HCT116 (cell line): ENCODE measurements at regions not wholly inside any gene's neighbourhood (a gene's known extent, or its start where the extent isn't known, plus 50 kb on each side); places are given as distances from the start of the nearest gene placed in this dataset.
A peak's percentile ranks its signal among the peaks of the same experiment; 100 is the strongest.
"Not testable (repeated sequence)": the region's sequence is repeated elsewhere in the genome, so short reads cannot be mapped to it uniquely, and the experiment has no call there.

Experiments used
- ATAC-seq: fragments of 200-7000 bp; cut with Tn5 transposase; 2 replicates; pipeline ENCODE4 v1.9.1; 2020; ENCODE audit warnings: mild to moderate bottlenecking, moderate library complexity
- BruUV-seq: library from RNA; stranded (reverse); fragments of 400-500 nt; replicated peaks from 2 replicates; lab custom pipeline; 2021; lab: Mats Ljungman, UMichigan
- CTCF ChIA-PET: fragments of 300-600 bp; sonication (Branson Sonifier 250); formaldehyde crosslinking; loops from one replicate; lab custom pipeline; 2021; ENCODE audit warnings: antibody characterized with exemption; lab: Charles Lee
- POLR2A ChIA-PET: fragments of 300-600, 350-600 bp; sonication (Branson Sonifier 250); formaldehyde crosslinking; loops from one replicate; lab custom pipeline; 2021; ENCODE audit warnings: antibody characterized with exemption; lab: Charles Lee
- RAD21 ChIA-PET, 2 experiments: fragments of 300-600 bp; sonication (Branson Sonifier 250); formaldehyde crosslinking; loops; one replicate each; lab custom pipeline; 2023; ENCODE audit warnings: low total read pairs in 2 of 2; ENCODE audit not compliant: uncharacterized antibody in 2 of 2, unreplicated experiment in 2 of 2, low non-redundant PET in 1 of 2; lab: Charles Lee
- DNase-seq: peaks from one replicate; pipeline ENCODE4 v3.0.0-alpha.2; 2010; ENCODE audit warnings: low read depth, low spot score
- H2AFZ ChIP-seq: fragments of 200-600 bp; shearing (Covaris generic), sonication (generic); 2 replicates; pipeline ENCODE4 v1.6.1; 2017; ENCODE audit warnings: low read depth, mixed run types, mixed read lengths, antibody characterized with exemption, low read length; ENCODE audit not compliant: poor library complexity, severe bottlenecking
- H3K27ac ChIP-seq: 2 replicates; pipeline ENCODE4 v1.5.1; 2012; ENCODE audit warnings: low read depth, low read length
- H3K27me3 ChIP-seq: fragments of 200-600 bp; sonication (generic); 2 replicates; pipeline ENCODE4 v1.6.1; 2016; ENCODE audit warnings: mixed run types, low read length, mixed read lengths; ENCODE audit not compliant: insufficient read depth
- H3K36me3 ChIP-seq, 2 experiments: fragments of 200-500 bp in 1 of 2; fragments of 200-600 bp in 1 of 2; sonication (Bioruptor generic) in 1 of 2; sonication (generic) in 1 of 2; 2 replicates each; pipeline versions ENCODE4 v1.5.1 to v1.6.1; 2014 to 2016; ENCODE audit warnings: low read length in 2 of 2, inconsistent platforms in 1 of 2, mixed read lengths in 1 of 2, mixed run types in 1 of 2; ENCODE audit not compliant: insufficient read depth in 2 of 2, control insufficient read depth in 1 of 2
- H3K4me1 ChIP-seq, 2 experiments: fragments of 200-600 bp in 1 of 2; sonication (generic) in 1 of 2; 2 replicates each; pipeline versions ENCODE4 v1.5.1 to v1.6.1; 2012 to 2017; ENCODE audit warnings: low read length in 2 of 2, inconsistent platforms in 1 of 2, mild to moderate bottlenecking in 1 of 2, mixed read lengths in 1 of 2, mixed run types in 1 of 2, moderate library complexity in 1 of 2; ENCODE audit not compliant: insufficient read depth in 2 of 2, control insufficient read depth in 1 of 2
- H3K4me2 ChIP-seq: fragments of 200-600 bp; sonication (generic); 2 replicates; pipeline ENCODE4 v1.6.1; 2017; ENCODE audit warnings: mixed run types, low read length, mixed read lengths
- H3K4me3 ChIP-seq, 2 experiments: fragments of 200-600 bp in 1 of 2; sonication (generic) in 1 of 2; replicated peaks in 1 of 2; 2 replicates each; pipeline ENCODE4 v1.5.1; 2011 to 2016; ENCODE audit warnings: low read length in 2 of 2, control low read depth in 1 of 2, low read depth in 1 of 2, mild to moderate bottlenecking in 1 of 2, mixed read lengths in 1 of 2, mixed run types in 1 of 2
- H3K79me2 ChIP-seq: fragments of 200-600 bp; sonication (generic); 2 replicates; pipeline ENCODE4 v1.6.1; 2017; ENCODE audit warnings: mild to moderate bottlenecking, mixed run types, low read length, moderate library complexity, mixed read lengths; ENCODE audit not compliant: insufficient read depth
- H3K9ac ChIP-seq: fragments of 200-600 bp; sonication (generic); 2 replicates; pipeline ENCODE4 v1.6.1; 2016; ENCODE audit warnings: low read length, mixed read lengths
- H3K9me2 ChIP-seq: fragments of 200-600 bp; sonication (generic), shearing (Covaris generic); 2 replicates; pipeline ENCODE4 v1.6.1; 2017; ENCODE audit warnings: mixed run types, mild to moderate bottlenecking, moderate library complexity; ENCODE audit not compliant: insufficient read depth
- H3K9me3 ChIP-seq, 2 experiments: fragments of 200-500 bp in 1 of 2; fragments of 200-600 bp in 1 of 2; sonication (Bioruptor generic) in 1 of 2; sonication (generic) in 1 of 2; 2 replicates each; pipeline ENCODE4 v1.6.1; 2014 to 2017; ENCODE audit warnings: low read length in 2 of 2, mixed read lengths in 2 of 2, inconsistent platforms in 1 of 2, low read depth in 1 of 2, mild to moderate bottlenecking in 1 of 2, mixed run types in 1 of 2, moderate library complexity in 1 of 2; ENCODE audit not compliant: control insufficient read depth in 1 of 2, insufficient read depth in 1 of 2
- H4K20me1 ChIP-seq: fragments of 200-600 bp; sonication (generic), shearing (Covaris generic); 2 replicates; pipeline ENCODE4 v1.6.1; 2017; ENCODE audit warnings: mixed run types, mild to moderate bottlenecking, moderate library complexity; ENCODE audit not compliant: insufficient read depth
- CBX3 ChIP-seq: IDR thresholded peaks from 2 replicates; pipeline ENCODE4 v1.6.1; 2012; ENCODE audit warnings: low read depth
- EZH2 ChIP-seq: fragments of 200-600 bp; sonication (generic); IDR thresholded peaks from 2 replicates; pipeline ENCODE4 v1.6.1; 2017; ENCODE audit warnings: antibody characterized with exemption, mixed run types
- EZH2phosphoT487 ChIP-seq: fragments of 200-600 bp; IDR thresholded peaks from 2 replicates; pipeline ENCODE4 v1.6.1; 2018; ENCODE audit warnings: antibody characterized with exemption, borderline replicate concordance
- FOSL1 ChIP-seq: IDR thresholded peaks from 2 replicates; pipeline ENCODE4 v1.6.1; 2012; ENCODE audit warnings: low read depth
- JUND ChIP-seq: IDR thresholded peaks from 2 replicates; pipeline ENCODE4 v1.6.1; 2012
- SIN3A ChIP-seq: IDR thresholded peaks from 2 replicates; pipeline ENCODE4 v1.6.1; 2012; ENCODE audit warnings: low read depth
- SP1 ChIP-seq: IDR thresholded peaks from 2 replicates; pipeline ENCODE4 v1.6.1; 2012; ENCODE audit warnings: low read depth
- intact Hi-C: fragments of 100-400 bp; cut with micrococcal nuclease; formaldehyde crosslinking; loops from 2 replicates; pipeline ENCODE4 v1.10.0; 2022
- TF ChIP-seq, protein P1 (sequence below): IDR thresholded peaks from 2 replicates; pipeline ENCODE4 v1.6.1; 2012
- TF ChIP-seq, protein P2 (sequence below), 3 experiments: fragments of 200-600 bp in 1 of 3; sonication (generic) in 1 of 3; IDR thresholded peaks in 2 of 3; conservative IDR thresholded peaks in 1 of 3; 2 replicates each; pipeline ENCODE4 v1.5.1; 2012 to 2017; ENCODE audit warnings: low read depth in 2 of 3, low read length in 2 of 3, antibody characterized with exemption in 1 of 3, borderline replicate concordance in 1 of 3, control low read depth in 1 of 3, mild to moderate bottlenecking in 1 of 3, mixed read lengths in 1 of 3, mixed run types in 1 of 3, moderate library complexity in 1 of 3; ENCODE audit not compliant: insufficient read depth in 1 of 3

DNA sequence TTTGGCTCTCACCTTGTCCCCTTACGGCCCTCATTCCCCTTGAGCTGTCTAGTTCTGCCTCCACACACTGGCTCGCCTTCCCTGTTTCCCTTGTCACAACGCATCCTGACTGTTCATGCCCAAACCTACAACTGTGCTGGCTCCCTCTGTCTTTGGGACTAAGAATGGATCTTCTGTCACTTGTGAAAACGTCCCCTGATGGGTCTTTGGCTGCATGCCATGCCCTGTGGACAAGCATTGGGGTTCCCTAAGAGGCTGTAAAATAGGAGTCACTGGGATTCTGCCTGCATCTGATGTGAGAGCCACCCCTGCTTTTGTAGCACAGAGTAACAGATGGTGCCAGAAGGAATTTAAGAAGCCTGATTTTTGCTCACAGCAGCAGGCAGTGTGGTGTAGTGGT lies 285.3 kb upstream of the CRY1 start:
- H3K79me2 ChIP-seq, result no peaks in the 10 kb centered on the region; the same call in 1 of the 2 replicates
- H3K27ac ChIP-seq, result no peak overlapping the region
- H4K20me1 ChIP-seq, result no peaks in the 10 kb centered on the region
- H3K36me3 ChIP-seq, result no peaks in the 10 kb centered on the region
- H3K27me3 ChIP-seq, result no peaks in the 10 kb centered on the region
- ChIA-PET RAD21 (no interaction called here), CTCF (no interaction called here)
- peaks cover 24 to 40% of the 10 kb centered on the region in 2 experiments for H3K4me1 ChIP-seq
- H3K9me3 ChIP-seq, result no peaks in the 10 kb centered on the region
- ATAC-seq, result no peak
- H3K4me3 ChIP-seq, result no peak overlapping the region
- H2AFZ ChIP-seq, result no peak overlapping the region
- TF ChIP-seq EZH2phosphoT487 (no peak), EZH2 (no peak)
- TF ChIP-seq, protein P1, sequence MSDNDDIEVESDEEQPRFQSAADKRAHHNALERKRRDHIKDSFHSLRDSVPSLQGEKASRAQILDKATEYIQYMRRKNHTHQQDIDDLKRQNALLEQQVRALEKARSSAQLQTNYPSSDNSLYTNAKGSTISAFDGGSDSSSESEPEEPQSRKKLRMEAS, result no peak
- TF ChIP-seq, protein P2, sequence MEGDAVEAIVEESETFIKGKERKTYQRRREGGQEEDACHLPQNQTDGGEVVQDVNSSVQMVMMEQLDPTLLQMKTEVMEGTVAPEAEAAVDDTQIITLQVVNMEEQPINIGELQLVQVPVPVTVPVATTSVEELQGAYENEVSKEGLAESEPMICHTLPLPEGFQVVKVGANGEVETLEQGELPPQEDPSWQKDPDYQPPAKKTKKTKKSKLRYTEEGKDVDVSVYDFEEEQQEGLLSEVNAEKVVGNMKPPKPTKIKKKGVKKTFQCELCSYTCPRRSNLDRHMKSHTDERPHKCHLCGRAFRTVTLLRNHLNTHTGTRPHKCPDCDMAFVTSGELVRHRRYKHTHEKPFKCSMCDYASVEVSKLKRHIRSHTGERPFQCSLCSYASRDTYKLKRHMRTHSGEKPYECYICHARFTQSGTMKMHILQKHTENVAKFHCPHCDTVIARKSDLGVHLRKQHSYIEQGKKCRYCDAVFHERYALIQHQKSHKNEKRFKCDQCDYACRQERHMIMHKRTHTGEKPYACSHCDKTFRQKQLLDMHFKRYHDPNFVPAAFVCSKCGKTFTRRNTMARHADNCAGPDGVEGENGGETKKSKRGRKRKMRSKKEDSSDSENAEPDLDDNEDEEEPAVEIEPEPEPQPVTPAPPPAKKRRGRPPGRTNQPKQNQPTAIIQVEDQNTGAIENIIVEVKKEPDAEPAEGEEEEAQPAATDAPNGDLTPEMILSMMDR (IDR thresholded peaks at IDR 0.05 in 2 of 3, conservative IDR thresholded peaks at IDR 0.05 in 1 of 3; ENCODE audit: borderline replicate concordance in 1 of 3, insufficient read depth in 1 of 3, low read depth in 2 of 3, low read length in 2 of 3), result 0 out of 6 replicates have a peak, but pooled peaks of 1 of the 3 experiments have one; percentile 6
- TF ChIP-seq, all 23 proteins: peak for 1
- Histone ChIP-seq H3K9ac (no peak overlapping the region), H3K9me2 (no peaks in the 10 kb centered on the region), H3K4me2 (no peak overlapping the region)
- POLR2A ChIA-PET, result no interaction called here
- no peak for DNase-seq
- intact Hi-C loops, result no loop called here
- no TSS peak for BruUV-seq

DNA sequence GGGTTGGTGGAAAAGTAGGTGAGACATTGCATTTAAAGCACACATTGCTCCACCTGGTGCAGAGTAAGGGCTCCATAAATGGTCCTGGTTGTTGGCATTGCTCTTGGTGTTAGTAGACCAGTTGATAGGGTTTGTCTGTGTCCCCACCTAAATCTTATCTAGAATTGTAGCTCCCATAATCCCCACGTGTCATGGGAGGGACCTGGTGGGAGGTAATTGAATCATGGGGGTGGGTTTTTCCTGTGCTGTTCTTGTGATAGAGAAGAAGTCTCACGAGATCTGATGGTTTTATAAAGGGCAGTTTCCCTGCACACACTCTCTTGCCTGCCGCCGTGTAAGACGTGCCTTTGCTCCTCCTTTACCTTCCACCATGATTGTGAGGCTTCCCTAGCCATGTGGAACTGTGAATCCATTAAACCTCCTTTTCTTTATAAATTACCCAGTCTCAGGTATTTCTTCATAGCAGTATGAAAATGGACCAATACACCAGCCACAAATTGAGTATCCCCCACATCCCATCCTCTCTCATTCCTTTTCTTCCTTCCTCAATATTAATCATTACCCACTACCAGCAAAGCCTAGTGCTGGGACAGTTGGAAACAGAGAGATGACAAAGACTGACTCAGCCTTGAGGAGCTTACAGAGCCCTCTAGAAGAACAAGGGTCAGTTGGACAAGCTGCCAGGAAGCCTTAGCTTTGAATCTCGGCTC lies 285.9 kb upstream of the CRY1 start:
- RAD21 ChIA-PET, POLR2A ChIA-PET: not testable (repeated sequence)
- peak; percentile 34 for DNase-seq

More for the DNA sequence above, 285.9 kb upstream of the CRY1 start:
- TF ChIP-seq CBX3 (peak; percentile 70; the same call in 1 of the 2 replicates), JUND (peak; percentile 55; the same call in 1 of the 2 replicates), SP1 (peak; percentile 60; the same call in 1 of the 2 replicates), SIN3A (peak; percentile 50; the same call in 1 of the 2 replicates), FOSL1 (peak; percentile 71)
- CTCF ChIA-PET, result interaction anchor here (1.0 kb wide), 1 partner anchor 247 kb away, joined by 4 read pairs; no protein-coding TSS in a partner anchor
- intact Hi-C loops, H3K36me3 ChIP-seq, BruUV-seq, H3K9me3 ChIP-seq, H3K9me2 ChIP-seq, H3K27me3 ChIP-seq, H2AFZ ChIP-seq, H3K79me2 ChIP-seq, H4K20me1 ChIP-seq: not testable (repeated sequence)
- H3K4me1 ChIP-seq, result peaks cover 24 to 40% of the 10 kb centered on the region in 2 experiments
- peak overlapping the region; percentile 40 for H3K9ac ChIP-seq
- peak overlapping the region in 1 of 2 experiments; percentile 42; a peak in 2 of 4 replicates for H3K4me3 ChIP-seq
- ATAC-seq, result peak; percentile 75
- peak overlapping the region; percentile 47 for H3K27ac ChIP-seq
- H3K4me2 ChIP-seq, result peak overlapping the region; percentile 83
